HG03378 (cell line): ENCODE measurements at regions not wholly inside any gene's neighbourhood (a gene's known extent, or its start where the extent isn't known, plus 50 kb on each side); places are given as distances from the start of the nearest gene placed in this dataset.

Experiments
- ATAC-seq: cut with Tn5 transposase; IDR thresholded peaks from one replicate; pipeline ENCODE4 v1.9.1; 2021; ENCODE audit warnings: mild to moderate bottlenecking, moderate library complexity; ENCODE audit not compliant: unreplicated experiment

DNA sequence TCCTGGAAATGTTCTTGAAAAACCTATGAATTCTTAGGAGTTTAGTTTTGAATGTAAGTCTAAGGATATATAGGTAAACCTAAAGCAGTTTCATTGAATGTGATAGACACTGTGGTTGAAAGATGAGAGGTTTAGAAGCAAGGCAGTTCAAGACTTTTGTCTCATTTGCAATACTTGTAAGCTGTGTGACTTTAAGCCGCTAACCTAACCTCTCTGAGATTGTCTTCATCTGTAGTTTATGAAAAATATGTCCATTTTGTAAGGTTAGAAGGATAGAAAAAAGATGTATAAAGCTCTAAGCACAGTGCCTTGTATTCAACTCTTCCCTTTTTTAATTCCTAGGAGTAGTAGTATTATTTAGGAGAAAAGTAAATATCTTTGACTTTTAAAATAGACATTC is 306.6 kb upstream of the ARRDC4 start:
- ATAC-seq = no peak

DNA sequence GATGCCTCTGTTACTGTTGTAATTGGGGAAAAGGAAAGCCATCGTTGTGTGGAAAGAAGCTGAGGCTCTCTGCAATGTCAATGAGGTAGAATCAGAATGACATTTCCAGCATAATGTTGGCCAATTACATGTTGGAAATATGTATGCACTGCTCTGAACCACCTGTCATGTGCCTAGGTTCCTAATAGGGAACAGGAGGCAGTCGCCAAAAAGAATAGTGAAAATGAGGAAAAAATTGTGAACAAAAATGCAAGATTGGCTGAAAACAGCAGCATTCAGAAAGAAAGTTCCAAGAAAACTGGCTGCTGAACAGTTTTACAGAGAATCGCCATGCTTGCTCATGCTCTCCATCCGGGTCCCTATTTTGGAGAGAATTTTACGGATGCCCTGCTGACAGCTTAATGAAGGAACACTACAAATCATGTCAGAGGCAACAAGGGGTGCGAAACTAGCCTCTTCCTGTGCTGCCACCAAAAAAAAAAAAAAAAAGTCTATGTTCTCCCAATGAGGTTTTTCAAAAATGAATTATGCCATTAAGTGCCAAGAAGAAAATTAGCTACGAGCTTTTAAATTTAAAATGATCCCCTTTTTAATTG is 305.9 kb upstream of the ARRDC4 start:
- ATAC-seq = no peak

- no peak for ATAC-seq
Observed at GRCh38 chr15:97661796-97662195, 298.7 kb upstream of the ARRDC4 start.

- no peak for ATAC-seq
Observed at GRCh38 chr15:97672586-97672985, 287.9 kb upstream of the ARRDC4 start.

DNA sequence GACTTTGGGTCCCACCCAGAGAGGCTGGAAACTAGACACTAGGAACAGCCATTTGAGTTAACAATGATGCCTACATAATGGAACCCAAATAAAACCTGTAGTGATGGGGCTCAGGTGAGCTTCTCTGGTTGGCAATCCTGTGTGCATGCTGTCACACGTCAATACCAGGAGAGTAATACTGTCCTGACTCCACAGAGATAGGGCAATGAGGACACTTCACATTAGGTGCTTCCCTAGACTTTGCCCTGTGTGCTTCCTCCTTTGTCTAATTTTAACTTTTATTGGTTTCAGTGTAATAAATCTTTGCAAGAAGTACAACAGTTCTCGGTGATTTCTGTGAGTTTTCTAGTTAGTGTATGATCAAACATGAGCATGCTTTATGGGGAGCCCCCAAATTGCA is 281.8 kb upstream of the ARRDC4 start:
- ATAC-seq = no peak

DNA sequence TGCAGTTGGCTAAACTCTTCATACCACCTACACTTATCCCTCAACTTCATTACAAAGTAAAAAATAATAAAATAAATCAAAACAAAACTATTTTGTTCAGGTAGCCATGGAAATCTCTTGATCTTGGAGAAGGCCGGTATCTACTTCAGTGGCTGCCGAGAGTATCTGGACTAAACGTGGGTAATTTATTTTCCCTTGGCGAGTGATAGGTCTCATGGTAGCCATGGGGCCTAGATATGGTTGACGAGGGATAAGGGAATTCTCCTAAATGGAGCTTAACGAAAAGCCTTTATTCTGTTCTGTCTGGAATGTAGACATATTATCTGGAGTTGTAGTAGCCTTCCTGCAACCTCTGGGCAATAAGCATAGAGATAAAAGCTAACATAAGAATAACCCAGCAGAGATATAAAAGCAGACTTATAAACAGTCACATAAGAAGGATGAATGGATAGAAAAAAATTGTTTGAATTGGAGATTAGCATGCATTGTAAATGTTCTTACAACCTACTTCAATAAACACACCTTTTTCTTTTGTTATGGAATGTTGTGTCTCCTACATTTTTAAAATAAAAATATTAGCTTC is 281.3 kb upstream of the ARRDC4 start:
- ATAC-seq = no peak

DNA sequence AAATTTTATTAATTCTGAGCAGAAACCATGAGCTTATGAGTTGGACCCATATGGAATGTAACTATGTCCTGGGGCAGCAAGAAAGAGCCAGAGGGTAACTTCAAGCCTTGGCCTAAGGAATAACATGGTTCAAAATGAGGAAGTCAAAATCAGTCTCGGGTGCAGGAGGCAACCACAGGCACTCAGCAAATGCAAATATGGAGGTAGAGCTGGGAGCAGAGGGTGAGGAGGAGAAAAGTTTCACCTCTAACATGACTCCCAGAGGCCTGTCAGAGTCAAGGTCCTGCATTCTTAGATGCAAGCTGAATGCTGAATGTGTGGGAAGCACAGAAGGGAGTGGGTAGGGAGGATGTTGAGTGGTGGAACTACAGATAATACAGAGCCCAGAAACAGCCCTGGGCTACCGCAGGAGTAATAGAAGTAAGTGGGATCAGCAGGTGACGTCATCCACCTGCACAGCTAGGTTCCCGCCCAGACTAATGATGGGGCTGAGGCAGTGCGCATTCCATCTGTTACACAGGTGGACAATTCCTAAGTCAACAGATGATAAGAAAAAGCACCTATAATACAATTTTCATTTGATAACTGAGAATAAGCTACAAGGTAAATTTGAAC is 279.8 kb upstream of the ARRDC4 start:
- no peak for ATAC-seq

DNA sequence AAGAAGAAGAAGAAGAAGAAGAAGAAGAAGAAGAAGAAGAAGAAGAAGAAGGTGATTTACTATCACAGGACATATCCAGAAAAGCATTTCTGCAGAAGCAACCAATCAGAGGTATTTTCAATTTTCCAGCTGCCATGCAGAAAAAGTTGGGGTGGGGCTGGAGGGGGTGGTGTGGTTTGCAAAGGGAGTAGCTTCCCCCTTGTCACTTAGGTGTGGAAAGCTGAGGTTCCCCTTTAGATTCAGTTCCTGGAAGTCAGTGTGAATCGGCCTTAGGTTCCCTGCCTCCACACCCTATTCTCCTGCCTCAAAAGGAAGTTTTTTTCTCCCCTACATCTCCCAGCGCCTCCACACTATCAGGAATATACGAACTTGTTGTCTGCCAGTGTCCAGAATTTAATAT is 276.7 kb upstream of the ARRDC4 start:
- no peak for ATAC-seq

GRCh38 chr15:97684249-97684648 is 276.3 kb upstream of the ARRDC4 start:
- no peak for ATAC-seq

DNA sequence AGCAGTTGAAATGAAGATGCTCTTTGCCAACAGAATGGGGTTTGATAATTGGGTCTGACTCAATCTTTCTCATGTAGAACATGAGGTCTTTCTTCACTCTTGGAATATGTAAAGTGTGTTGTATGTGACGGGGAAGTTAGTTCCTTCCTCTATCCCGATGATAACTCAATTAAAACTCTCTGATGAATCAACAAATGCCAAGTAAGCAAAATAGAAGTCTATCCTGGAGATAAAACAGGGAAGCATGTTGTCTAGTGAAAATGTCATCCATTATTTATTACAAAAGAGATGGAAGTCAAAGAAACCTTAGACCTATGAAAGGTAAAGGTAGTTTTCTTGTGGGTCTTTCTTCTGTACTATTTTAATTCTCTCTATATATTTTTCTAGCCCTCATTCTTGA is 274.2 kb upstream of the ARRDC4 start:
- no peak for ATAC-seq

DNA sequence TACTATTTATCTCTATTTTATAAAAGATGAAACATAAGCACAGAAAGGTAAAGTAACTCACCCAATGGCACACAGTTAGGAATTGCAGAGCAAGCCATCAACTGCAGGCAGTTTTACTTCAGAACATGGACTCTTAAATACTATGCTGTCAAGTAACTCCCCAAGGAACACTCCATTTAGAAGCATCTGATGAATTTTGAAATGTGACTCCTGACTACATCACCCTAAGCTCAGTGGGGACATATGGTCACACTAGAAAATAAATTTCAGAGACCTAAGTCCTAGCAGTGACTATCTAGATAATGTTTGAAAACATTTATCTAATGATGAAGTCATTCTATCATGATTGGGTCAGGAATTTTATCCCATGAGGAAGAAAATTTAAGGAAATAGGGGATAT is 272.8 kb upstream of the ARRDC4 start:
- no peak for ATAC-seq

DNA sequence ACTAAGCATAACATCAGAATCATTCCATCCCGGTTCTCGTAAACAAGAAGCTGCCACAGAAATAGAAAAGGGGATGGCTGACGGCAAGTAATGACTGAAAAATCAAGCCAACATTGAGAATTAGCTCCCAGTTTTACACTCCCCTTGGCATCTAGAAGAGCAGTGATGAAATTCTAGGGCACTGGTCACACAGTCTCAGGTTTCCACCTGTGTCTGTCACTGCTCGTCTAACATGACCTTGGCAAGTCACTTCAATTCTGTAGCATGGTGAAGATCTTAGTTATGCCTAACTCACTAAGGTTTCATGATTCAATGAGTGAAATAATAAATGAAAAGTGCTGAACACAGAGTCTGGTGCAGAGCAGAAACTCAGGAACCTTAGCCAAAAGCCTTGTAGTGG is 272.3 kb upstream of the ARRDC4 start:
- ATAC-seq = no peak

- no peak for ATAC-seq
Observed at GRCh38 chr15:97688886-97689285, 271.6 kb upstream of the ARRDC4 start.

DNA sequence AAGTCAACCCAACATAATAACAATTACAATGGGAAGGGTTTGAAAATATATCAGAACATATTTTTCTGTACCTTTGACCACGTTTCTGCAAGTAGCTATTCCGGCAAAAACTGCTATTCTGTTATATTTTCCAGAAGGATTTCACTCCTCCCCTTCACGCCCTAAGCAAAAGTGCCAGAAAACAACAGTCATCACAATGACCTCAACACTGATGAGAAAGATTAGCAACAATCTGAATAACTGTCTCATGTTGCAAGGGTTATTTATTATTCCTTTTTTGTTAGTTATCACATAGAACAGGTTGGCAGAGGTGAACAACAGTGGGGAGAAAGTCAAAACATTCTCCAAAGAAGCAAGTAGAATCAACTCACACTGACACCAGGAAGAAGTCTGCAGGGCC is 269.4 kb upstream of the ARRDC4 start:
- no peak for ATAC-seq

- ATAC-seq = no peak
Observed at GRCh38 chr15:97691799-97692198, 268.7 kb upstream of the ARRDC4 start.

GRCh38 chr15:97692301-97693015 is 268.0 kb upstream of the ARRDC4 start:
- no peak for ATAC-seq

- ATAC-seq = no peak
Observed at GRCh38 chr15:97694456-97694855, 266.0 kb upstream of the ARRDC4 start.

DNA sequence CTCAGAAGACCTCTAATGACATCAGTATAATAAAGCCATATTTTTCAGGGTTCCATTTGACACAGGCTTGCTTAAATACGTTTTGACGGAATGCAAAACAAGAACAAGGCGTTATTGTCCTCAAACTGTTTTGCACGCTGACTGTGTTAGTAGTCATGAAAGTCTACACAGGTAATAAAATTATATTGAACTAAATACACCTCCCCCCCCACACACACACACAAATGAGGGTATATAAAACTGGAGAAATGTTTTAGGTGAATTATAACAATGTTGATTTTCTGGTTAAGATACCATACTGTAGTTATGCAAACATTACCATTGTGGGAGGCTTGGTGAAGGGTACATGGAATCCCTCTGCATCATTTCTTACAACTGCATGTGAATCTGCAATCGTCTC is 257.1 kb upstream of the ARRDC4 start:
- no peak for ATAC-seq

GRCh38 chr15:97706059-97706458 is 254.4 kb upstream of the ARRDC4 start:
- no peak for ATAC-seq

- no peak for ATAC-seq
Observed at GRCh38 chr15:97708252-97708651, 252.3 kb upstream of the ARRDC4 start.

- ATAC-seq = no peak
Observed at GRCh38 chr15:97712530-97712929, 248.0 kb upstream of the ARRDC4 start.

GRCh38 chr15:97717806-97718205 is 242.7 kb upstream of the ARRDC4 start:
- no peak for ATAC-seq
